PFSK-1 (cell line): ENCODE measurements at regions not wholly inside any gene's neighbourhood (a gene's known extent, or its start where the extent isn't known, plus 50 kb on each side); places are given as distances from the start of the nearest gene placed in this dataset.

Source experiments
- SIN3A ChIP-seq: IDR thresholded peaks from 2 replicates; pipeline ENCODE4 v1.6.1; 2012; ENCODE audit warnings: mild to moderate bottlenecking, low read length, moderate library complexity, borderline replicate concordance; ENCODE audit not compliant: insufficient read depth
- TF ChIP-seq, protein P1 (sequence below), 2 experiments: IDR thresholded peaks; 2 replicates each; pipeline versions ENCODE4 v1.6.1 to v1.8.0; 2011 to 2012; ENCODE audit warnings: low read depth in 2 of 2, low read length in 2 of 2, control low read depth in 1 of 2, inconsistent platforms in 1 of 2, mild to moderate bottlenecking in 1 of 2, moderate library complexity in 1 of 2; ENCODE audit not compliant: insufficient read depth in 1 of 2

DNA sequence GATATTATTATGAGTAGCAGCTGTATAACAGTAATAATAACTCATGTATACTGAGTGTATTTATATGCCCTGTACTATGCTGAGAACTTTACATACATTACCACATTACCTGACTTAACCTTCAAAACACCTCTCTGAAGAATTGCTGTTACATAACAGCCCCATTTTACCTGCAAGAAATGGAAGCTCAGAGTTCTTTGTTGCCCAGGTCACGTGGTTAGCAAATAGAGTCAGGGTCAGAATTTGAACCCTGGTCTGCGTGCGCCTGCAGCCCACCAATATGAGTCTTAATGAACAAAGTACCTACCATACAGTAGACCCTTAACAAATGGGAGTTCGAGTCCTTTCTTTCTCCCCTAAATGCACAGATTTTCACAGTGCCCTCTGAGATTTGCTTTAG, 101.9 kb downstream of the MCFD2 start:
- TF ChIP-seq, protein P1, sequence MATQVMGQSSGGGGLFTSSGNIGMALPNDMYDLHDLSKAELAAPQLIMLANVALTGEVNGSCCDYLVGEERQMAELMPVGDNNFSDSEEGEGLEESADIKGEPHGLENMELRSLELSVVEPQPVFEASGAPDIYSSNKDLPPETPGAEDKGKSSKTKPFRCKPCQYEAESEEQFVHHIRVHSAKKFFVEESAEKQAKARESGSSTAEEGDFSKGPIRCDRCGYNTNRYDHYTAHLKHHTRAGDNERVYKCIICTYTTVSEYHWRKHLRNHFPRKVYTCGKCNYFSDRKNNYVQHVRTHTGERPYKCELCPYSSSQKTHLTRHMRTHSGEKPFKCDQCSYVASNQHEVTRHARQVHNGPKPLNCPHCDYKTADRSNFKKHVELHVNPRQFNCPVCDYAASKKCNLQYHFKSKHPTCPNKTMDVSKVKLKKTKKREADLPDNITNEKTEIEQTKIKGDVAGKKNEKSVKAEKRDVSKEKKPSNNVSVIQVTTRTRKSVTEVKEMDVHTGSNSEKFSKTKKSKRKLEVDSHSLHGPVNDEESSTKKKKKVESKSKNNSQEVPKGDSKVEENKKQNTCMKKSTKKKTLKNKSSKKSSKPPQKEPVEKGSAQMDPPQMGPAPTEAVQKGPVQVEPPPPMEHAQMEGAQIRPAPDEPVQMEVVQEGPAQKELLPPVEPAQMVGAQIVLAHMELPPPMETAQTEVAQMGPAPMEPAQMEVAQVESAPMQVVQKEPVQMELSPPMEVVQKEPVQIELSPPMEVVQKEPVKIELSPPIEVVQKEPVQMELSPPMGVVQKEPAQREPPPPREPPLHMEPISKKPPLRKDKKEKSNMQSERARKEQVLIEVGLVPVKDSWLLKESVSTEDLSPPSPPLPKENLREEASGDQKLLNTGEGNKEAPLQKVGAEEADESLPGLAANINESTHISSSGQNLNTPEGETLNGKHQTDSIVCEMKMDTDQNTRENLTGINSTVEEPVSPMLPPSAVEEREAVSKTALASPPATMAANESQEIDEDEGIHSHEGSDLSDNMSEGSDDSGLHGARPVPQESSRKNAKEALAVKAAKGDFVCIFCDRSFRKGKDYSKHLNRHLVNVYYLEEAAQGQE (IDR thresholded peaks at IDR 0.05; ENCODE audit: insufficient read depth in 1 of 2, low read depth in 2 of 2, low read length in 2 of 2) = no peak
- no peak for TF ChIP-seq SIN3A

DNA sequence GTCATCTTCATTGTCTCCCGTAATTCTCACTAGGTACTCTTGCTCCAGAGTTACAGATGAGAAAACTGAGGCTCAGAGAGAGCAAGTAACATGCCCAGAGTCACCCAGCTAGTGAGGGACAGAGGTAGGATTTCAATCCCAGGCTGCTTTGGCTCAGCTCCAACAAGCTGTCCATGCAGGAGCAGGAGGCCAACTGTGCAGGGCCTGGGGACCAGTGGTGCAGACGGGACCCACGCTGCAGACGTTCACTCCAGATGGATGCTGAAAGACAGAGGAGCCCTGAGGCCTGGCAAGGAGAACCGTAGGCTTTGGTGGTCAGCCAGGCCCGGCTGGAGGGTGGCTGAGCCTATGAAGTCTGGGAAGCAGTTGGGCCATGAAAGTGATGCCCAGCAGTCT, 102.6 kb downstream of the MCFD2 start:
- TF ChIP-seq, protein P1 (IDR thresholded peaks at IDR 0.05; ENCODE audit: insufficient read depth in 1 of 2, low read depth in 2 of 2, low read length in 2 of 2) = no peak
